Upper lobe of left lung (tissue), 4 donors: ENCODE measurements at regions not wholly inside any gene's neighbourhood (a gene's known extent, or its start where the extent isn't known, plus 50 kb on each side); places are given as distances from the start of the nearest gene placed in this dataset.

Source experiments
- EP300 ChIP-seq, 4 donors: sonication (generic); formaldehyde crosslinking; IDR thresholded peaks; one replicate each; pipeline ENCODE4 v1.5.1; 2017; ENCODE audit warnings: antibody characterized with exemption in 4 of 4, control low read depth in 2 of 4
- POLR2A ChIP-seq, 4 donors: fragments of 450-650 bp; IDR thresholded peaks; one replicate each; pipeline ENCODE4 v1.5.1; 2016 to 2017; ENCODE audit warnings: antibody characterized with exemption in 4 of 4, mild to moderate bottlenecking in 2 of 4
- TF ChIP-seq, protein P1 (sequence below), 6 experiments: fragments of 450-650 bp in 4 of 6; fragments of 200-600 bp in 2 of 6; sonication (generic) in 2 of 6; IDR thresholded peaks; one replicate each; pipeline ENCODE4 v1.5.1; 2016 to 2019; ENCODE audit warnings: antibody characterized with exemption in 6 of 6

DNA sequence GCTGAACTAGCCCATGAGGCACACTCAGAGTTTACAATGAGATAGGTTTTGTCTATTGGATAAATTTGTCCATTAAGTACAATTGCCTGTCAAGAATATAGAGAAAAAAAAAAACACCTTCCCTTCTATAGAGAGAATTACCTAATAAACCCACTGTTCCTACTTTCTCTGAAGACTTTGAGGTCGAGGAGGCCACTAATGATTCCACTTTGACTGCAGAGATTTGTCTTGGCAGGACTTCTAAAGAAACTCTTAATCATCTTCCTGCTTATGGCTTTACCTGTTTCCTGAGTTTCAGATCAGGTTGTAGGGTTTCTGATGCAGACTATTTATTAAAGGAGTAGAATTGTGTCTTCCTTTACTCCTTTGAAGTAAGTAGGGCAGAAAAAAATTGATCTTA, 342.4 kb upstream of the KCNMB2 start:
- no peak for TF ChIP-seq POLR2A (IDR thresholded peaks at IDR 0.05)
- TF ChIP-seq, protein P1, sequence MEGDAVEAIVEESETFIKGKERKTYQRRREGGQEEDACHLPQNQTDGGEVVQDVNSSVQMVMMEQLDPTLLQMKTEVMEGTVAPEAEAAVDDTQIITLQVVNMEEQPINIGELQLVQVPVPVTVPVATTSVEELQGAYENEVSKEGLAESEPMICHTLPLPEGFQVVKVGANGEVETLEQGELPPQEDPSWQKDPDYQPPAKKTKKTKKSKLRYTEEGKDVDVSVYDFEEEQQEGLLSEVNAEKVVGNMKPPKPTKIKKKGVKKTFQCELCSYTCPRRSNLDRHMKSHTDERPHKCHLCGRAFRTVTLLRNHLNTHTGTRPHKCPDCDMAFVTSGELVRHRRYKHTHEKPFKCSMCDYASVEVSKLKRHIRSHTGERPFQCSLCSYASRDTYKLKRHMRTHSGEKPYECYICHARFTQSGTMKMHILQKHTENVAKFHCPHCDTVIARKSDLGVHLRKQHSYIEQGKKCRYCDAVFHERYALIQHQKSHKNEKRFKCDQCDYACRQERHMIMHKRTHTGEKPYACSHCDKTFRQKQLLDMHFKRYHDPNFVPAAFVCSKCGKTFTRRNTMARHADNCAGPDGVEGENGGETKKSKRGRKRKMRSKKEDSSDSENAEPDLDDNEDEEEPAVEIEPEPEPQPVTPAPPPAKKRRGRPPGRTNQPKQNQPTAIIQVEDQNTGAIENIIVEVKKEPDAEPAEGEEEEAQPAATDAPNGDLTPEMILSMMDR (IDR thresholded peaks at IDR 0.05), result no peak
- no peak for TF ChIP-seq EP300 (IDR thresholded peaks at IDR 0.05)
